GM18873 (cell line): ENCODE measurements at regions not wholly inside any gene's neighbourhood (a gene's known extent, or its start where the extent isn't known, plus 50 kb on each side); places are given as distances from the start of the nearest gene placed in this dataset.
"Not testable (repeated sequence)": the region's sequence is repeated elsewhere in the genome, so short reads cannot be mapped to it uniquely, and the experiment has no call there.

ENCODE experiments used
- ATAC-seq: cut with Tn5 transposase; IDR thresholded peaks from one replicate; pipeline ENCODE4 v1.9.1; 2021; ENCODE audit warnings: mild to moderate bottlenecking, moderate library complexity, moderate number of reproducible peaks; ENCODE audit not compliant: unreplicated experiment, low FRiP score

- ATAC-seq, result no peak
Observed at GRCh38 chr3:178353006-178353694, 183.1 kb upstream of the KCNMB2 start.

- no peak for ATAC-seq
Observed at GRCh38 chr3:178359728-178360127, 176.5 kb upstream of the KCNMB2 start.

GRCh38 chr3:178363048-178363447 lies 173.2 kb upstream of the KCNMB2 start:
- not testable (repeated sequence) for ATAC-seq

- ATAC-seq, result no peak
Observed at GRCh38 chr3:178367817-178368617, 168.2 kb upstream of the KCNMB2 start.

GRCh38 chr3:178369006-178369405 lies 167.2 kb upstream of the KCNMB2 start:
- no peak for ATAC-seq

- ATAC-seq, result no peak
Observed at GRCh38 chr3:178369811-178370210, 166.4 kb upstream of the KCNMB2 start.

GRCh38 chr3:178370387-178370786 lies 165.8 kb upstream of the KCNMB2 start:
- no peak for ATAC-seq

- ATAC-seq, result no peak
Observed at GRCh38 chr3:178381555-178381954, 154.7 kb upstream of the KCNMB2 start.

GRCh38 chr3:178381971-178382448 lies 154.2 kb upstream of the KCNMB2 start:
- ATAC-seq, result no peak

- no peak for ATAC-seq
Observed at GRCh38 chr3:178382449-178383061, 153.7 kb upstream of the KCNMB2 start.

GRCh38 chr3:178384321-178385230 lies 151.7 kb upstream of the KCNMB2 start:
- ATAC-seq, result no peak

- no peak for ATAC-seq
Observed at GRCh38 chr3:178385280-178385952, 150.8 kb upstream of the KCNMB2 start.

GRCh38 chr3:178386401-178386800 lies 149.8 kb upstream of the KCNMB2 start:
- no peak for ATAC-seq

- ATAC-seq, result no peak
Observed at GRCh38 chr3:178386880-178387279, 149.4 kb upstream of the KCNMB2 start.

- no peak for ATAC-seq
Observed at GRCh38 chr3:178388473-178388872, 147.8 kb upstream of the KCNMB2 start.

GRCh38 chr3:178389258-178389657 lies 147.0 kb upstream of the KCNMB2 start:
- ATAC-seq, result no peak

- no peak for ATAC-seq
Observed at GRCh38 chr3:178392511-178392926, 143.7 kb upstream of the KCNMB2 start.

GRCh38 chr3:178393146-178393545 lies 143.1 kb upstream of the KCNMB2 start:
- ATAC-seq, result no peak

GRCh38 chr3:178393824-178394223 lies 142.4 kb upstream of the KCNMB2 start:
- ATAC-seq, result no peak

GRCh38 chr3:178396318-178396717 lies 139.9 kb upstream of the KCNMB2 start:
- ATAC-seq, result no peak
